GM19463 (cell line): ENCODE measurements at regions not wholly inside any gene's neighbourhood (a gene's known extent, or its start where the extent isn't known, plus 50 kb on each side); places are given as distances from the start of the nearest gene placed in this dataset.
"Not testable (repeated sequence)": the region's sequence is repeated elsewhere in the genome, so short reads cannot be mapped to it uniquely, and the experiment has no call there.

ENCODE experiments used
- ATAC-seq: cut with Tn5 transposase; IDR thresholded peaks from one replicate; pipeline ENCODE4 v1.9.1; 2021; ENCODE audit warnings: mild to moderate bottlenecking, moderate library complexity; ENCODE audit not compliant: unreplicated experiment

DNA sequence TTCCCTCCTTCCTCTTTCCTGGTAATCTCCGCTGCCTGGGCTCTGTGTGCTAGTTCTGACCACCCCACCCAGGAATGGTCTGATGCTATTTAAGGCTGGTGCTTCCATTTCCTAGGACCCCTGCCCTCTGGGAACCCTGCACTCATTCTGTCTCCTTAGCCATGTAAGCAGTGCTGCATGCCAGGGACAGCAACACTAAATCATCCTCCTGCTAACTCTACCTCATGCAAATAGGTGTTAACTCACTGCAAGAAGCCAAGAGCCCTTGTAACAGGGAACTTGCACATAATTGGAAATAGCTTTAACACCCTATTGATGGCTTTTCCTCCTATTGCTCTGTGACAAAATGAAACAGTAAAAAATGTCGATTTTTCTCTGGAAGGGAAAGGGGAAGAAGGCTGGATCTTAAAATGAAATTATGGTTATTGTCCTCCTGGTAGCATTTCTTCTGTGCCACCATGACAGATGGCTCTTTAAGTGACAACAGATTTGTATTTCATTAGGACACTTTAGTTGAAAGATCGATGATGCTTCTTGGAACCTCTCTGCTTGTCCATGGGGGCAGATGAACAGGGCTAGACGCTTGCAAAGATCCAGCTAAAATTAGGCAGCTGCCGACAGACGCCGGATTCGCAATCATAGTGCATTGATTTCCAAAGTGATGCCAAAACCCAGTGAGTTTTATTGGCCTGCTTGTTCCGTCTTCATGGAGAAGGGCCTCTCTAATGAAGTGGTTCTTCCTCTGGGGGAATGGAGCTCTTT, 551.7 kb downstream of the MATN1 start:
- no peak for ATAC-seq

DNA sequence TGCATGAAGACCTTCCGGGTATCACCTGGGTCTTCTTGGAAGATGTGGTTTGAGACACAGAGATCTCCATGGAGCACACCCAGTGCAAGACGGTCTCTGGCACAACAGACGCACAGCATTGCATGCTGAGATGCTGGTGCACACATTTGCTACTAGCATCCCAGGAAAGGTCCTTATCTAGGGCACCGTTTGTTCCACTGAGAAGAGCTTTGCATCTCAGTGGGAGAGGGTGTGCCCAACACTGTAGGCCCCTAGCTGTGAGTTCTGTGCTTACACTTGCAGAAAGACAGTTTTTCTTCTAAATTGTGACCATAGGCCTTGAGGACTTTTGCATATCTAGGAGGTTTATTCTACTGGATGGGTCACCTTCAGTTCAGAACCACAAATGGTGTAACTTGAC, 554.1 kb downstream of the MATN1 start:
- ATAC-seq, result no peak

DNA sequence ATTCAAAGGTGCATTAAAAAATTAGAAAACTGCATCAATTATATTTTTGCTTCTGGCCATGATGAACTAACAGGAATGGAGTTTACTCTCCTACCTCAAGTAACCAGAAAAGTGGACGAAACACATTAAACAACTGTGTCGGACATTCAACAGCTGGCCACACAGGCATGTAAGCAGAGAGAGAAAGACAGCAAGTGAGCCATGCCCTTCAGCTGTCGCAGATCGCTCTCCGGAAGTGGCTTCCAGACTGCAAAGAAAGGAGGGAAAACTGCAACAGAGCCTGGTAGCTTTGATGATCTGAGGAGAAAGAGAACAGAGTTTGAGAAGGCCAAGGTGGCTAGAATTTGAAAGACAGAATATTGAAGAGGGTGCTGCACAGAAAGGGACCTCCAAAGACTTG, 557.2 kb downstream of the MATN1 start:
- no peak for ATAC-seq

DNA sequence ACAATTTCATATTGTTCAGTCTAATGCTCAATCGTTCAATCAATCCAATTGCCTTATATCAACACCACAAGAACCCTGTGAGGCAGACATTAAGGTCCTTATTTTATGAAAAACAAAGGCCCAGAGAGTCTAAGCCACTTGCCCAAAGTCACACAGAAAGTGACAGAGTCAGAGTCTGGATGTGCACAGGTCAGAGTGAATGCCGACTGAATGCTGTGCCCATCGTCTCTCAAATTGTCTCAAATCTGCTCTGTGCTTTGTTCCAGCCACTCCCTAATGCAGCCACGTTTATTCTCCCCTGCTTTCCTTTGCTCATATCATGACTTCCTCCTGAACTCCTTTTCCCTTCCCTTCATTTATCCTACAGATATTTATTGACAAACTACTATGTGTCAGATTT, 558.3 kb downstream of the MATN1 start:
- no peak for ATAC-seq

DNA sequence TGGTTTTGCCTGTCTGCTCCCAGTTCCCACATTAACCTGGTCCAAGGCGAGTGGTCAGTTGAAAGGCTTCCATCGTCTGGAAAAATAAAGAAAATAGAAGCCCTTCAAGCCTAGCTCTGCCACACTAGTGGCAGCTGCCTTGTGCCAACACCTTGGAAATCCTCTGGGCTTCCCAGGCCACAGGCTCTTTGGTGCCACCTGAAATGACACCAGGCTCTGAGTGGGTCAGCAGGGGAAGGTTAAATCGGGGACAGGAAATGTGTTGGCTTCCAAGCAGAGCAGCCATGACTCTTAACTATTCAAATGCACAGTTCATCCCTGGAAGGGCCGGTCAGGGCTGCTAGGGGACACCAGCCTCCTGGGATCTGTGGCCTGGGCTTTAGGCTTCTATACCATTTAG, 558.7 kb downstream of the MATN1 start:
- ATAC-seq, result no peak

DNA sequence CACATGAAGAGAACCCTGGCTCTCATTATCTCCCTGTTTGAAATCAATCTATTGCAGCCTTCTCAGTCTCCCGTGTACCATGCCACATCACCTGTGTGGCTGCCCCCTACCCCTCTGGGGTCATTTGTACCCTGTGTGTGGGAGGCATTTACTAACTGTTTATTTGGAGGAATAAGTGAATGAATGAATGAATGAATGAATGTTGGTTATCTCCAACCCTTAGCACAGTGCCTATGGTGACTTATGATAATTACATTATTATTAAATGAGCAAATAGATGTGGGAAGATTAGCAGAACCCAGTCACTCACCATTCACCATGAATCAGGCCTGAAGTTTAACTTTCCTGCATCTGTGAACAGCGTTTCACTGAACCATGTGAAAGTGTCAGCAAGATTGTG, 560.8 kb downstream of the MATN1 start:
- ATAC-seq, result no peak

DNA sequence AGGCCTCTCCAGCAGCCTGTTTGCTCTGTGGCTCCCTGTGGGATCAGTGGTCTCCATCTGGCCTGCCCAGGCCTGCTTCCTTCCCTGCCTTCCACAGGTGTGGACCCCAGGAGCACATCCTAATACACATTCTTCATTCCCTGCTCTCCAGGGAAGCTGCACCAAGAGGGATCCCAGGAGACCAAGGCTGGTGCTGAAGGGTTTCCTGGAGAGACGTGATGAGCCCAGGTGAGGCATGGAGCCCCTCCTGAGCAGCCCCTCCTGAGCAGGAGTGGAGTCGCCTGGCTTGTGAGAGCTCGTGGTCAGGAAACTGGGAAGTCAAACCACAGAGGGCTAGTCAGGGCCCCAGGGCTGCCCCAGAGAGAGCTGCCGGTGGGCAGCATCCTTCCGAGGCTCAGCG, 561.4 kb downstream of the MATN1 start:
- no peak for ATAC-seq

DNA sequence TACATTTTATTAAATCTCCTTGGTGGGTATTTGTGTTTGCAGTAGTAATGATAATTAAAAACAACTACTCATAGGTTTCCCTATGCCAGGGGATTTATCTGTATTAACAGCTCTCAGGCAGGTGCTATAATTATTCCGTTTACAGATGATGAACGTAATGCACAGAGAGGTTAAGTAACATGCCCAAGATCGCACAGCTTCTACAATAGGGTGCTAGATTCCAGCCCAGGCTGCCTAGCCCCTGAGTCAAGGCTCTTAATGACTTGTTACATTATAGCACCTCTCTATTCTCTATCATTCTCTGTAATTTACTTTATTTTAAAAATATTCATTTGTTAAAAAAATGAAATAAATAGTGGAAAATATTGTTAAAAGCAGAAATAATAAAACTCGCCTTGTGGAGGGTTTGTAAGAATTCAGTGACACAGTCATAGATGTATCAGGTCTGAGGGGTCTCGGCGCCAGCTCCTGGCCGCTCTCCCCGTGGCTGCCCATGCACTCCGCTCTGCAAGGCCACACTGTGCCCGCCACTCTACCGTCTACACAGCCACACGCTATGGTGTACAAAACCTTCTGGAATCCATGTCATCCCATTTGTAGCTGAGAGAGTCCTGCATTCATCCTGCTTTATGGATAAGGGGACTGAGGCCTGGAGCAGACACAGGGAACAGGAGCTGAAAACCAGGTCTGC, 562.2 kb downstream of the MATN1 start:
- ATAC-seq, result no peak

DNA sequence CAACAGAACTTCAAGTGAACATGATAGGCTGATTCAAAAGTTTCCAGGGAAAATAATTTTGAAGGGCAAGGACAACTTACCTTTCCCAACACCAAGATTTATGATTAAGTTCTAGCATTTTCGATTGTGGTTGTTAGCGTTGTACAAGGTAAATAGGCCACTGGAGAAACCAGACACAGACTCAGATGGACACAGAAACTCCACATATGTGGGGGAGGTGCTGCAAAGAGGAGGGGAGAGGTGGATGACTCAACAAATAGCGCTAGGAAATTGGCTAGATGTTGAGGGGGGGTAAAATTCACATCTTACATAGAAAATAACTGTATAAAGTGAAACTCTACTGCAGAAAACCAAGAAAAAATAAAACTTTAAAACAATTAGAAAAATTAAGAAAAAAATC, 564.4 kb downstream of the MATN1 start:
- no peak for ATAC-seq

DNA sequence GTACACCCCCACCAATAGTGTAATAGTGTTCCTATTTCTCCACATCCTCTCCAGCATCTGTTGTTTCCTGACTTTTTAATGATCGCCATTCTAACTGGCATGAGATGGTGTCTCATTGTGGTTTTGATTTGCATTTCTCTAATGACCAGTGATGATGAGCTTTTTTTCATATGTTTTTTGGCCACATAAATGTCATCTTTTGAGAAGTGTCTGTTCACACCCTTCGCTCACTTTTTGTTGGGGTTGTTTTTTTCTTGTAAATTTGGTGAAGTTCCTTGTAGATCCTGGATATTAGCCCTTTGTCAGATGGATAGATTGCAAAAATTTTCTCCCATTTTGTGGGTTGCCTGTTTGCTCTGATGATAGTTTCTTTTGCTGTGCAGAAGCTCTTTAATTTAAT, 567.7 kb downstream of the MATN1 start:
- ATAC-seq, result not testable (repeated sequence)

DNA sequence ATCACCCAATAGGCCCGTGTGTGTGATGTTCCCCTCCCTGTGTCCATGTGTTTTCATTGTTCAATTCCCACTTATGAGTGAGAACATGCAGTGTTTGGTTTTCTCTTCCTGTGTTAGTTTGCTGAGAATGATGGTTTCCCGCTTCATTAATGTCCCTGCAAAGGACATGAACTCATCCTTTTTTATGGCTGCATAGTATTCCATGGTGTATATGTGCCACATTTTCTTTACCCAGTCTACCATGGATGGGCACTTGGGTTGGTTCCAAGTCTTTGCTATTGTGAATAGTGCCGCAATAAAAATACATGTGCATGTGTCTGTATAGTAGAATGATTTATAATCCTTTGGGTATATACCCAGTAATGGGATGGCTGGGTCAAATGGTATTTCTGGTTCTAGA, 568.1 kb downstream of the MATN1 start:
- not testable (repeated sequence) for ATAC-seq

DNA sequence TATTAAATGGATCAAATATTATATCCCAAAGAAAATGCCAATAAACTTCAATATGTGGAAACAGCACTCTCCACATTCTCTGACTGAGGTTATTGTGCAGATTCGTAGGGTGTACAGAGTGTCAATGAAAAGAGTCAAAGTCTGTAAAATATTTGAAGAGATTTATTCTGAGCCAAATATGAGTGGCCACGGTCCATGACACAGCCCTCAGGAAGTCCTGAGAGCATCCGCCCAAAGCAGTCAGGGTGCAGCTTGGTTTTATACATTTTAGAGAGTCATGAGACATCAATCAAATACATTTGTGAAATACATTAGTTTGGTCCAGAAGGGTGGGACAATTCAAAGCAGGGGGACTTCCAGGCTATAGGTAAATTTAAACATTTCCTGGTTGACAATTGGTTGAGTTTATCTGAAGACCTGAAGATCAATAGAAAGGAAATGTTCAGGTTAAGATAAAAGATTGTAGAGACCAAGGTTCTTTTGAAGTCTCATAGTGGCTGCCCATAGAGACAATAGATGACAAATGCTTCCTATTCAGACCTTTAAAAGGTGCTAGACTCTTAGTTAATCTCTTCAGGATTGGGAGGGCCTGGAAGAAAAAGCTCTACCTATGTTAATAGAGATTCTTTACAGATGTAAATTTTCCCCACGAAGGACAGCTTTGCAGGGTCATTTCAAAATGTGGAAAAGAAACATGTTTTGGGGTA, 569.5 kb downstream of the MATN1 start:
- no peak for ATAC-seq

DNA sequence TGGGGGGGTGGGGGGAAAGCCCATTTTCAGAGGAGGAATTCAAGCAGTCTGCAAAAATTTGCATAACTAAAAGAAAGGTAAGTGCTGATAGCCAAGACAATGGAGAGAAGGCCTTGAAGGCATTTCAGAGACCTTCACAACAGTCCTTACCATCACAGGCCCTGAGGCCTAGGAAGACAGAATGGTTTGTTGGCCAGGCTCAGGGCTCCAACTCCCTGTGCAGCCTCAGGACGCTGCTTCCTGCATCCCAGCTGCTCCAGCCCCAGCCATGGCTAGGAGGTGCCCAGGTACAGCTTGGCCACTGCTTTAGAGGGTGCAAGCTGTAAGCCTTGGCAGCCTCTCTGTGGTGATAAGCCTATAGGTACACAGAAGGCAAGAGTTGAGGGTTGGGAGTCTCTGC, 571.6 kb downstream of the MATN1 start:
- ATAC-seq, result no peak

DNA sequence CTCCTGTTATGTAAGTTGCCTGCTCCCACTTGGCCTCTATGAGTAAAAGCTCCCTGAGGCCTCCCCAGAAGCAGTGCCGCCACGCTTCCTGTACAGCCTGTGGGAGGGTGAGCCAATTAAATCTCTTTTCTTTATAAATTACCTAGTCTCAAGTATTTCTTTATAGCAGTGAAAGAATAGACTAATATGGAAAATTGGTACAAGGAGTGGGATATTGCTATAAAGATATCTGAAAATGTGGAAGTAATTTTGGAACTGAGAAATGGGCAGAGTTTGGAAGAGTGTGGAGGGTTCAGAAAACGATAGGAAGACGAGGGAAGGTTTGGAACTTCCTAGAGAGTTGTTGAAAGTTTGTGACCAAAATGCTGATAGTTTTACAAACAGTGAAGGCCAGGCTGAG, 572.3 kb downstream of the MATN1 start:
- ATAC-seq, result no peak

DNA sequence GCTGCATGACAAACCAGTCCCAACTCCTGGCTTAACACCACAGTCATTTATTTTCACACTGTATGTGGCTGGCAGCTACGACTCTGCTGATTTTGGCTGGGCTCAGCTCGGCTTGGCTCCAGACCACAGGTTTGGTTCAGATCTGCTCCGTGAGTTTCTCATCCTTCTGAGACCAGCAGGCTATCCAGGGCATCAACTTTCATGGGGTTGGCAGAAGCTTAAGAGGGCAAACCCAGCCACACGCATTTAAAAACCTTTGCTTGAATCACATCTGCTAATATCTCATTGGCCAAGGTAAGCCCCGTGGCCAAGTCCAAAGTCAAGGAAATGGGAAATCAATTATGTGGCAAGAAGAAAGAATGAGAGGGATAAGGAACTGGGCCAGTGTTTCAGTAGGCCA, 574.2 kb downstream of the MATN1 start:
- ATAC-seq, result no peak

DNA sequence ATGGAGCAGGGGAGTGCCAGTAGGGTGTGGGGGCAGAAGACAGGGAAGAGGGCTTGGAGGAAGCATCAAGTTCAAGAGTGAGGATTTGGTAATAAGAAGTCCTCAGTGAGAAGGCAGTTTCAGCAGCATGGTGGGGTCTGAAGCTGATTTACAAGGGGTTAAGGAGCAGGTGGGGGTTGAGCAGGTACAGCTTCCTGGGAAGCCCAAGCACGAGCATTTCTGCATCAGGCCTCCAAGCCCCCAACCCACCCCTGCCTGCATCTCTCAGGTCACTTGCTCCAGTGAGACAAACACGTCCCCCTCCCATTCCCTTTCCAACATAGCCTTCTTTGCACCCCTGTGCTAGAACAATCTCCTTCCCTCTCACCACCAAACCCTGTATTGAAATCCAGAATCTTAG, 574.7 kb downstream of the MATN1 start:
- ATAC-seq, result no peak

DNA sequence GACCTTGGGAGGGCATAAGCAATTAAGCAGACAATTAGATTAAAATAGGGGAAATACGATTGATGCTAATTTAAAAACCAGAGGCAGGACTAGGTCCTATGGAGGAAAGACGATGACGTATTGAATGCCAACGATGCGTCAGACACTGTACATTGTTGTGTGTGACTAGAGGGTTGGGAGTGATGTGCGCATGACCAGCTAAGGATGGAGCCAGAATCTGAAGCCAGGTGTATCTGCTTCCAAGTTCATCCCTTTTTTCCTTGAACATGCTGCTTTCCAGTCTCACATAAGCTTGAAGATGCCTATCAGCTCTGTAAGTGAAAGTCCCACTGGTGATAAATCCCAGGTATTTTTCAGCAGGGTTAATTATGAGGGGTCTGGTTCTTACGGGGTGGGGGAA, 576.2 kb downstream of the MATN1 start:
- no peak for ATAC-seq

DNA sequence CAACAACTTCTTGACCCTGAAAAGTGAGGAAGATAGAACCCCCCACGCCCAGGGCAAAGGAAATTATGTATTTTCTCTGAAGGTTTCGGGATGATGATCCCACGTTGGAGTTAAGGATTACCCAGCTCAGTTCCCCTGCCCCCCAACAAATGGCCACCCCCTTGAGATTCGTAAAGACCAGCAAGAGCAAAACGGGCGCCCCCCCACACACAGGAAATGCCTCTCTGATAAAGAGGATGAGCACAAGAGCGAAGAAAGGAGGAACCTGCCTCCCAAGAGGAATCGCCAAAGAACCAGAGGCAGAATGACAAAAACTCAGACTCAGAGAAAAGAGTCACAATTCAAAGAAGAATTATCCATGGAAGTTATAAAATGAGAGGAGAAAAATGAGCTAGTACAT, 576.9 kb downstream of the MATN1 start:
- no peak for ATAC-seq

DNA sequence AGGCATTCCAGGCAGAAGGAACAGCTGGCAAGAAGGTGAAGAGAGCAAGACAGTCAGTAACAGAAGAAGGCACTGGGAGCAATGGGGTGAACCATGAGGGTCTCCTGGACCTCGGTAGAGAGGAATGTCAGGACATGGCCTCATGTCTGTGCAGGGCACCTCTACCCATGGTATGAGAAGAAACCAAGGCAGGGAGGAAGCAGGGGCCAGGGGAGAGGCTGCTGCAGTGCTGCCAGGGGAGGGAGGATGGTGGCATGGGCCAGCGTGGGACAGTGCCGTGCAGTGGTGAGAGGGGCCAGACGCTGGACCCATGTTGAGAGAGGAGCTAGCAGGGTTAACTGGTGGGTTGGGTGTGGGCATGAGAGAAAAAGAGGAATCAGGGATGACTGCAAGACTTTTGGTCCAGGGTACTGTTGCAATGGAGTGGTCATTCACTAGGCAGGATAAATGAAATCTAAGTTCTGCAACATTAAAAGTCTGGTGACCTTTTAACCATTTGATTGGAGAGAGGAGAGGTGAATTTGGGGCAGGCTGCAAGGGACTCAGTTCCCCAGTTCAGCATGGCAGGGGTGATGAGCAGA, 577.6 kb downstream of the MATN1 start:
- ATAC-seq, result no peak

DNA sequence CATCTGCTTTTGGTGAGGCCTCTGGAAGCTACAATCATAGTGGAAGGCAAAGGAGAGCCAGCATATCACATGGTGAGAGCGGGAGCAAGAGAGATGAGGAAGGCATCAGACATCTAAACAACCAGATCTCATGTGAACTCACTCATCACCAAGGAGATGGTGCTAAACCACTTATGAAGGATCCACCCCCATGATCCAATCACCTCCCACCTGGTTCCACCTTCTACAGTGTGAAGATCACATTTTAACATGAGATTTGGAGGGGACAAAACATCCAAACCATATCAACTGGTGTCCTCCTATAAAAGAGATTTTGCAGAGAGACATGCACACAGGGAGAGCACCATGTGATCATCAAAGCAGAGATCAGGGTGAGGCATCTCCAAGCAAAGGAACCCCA, 578.6 kb downstream of the MATN1 start:
- ATAC-seq, result no peak

DNA sequence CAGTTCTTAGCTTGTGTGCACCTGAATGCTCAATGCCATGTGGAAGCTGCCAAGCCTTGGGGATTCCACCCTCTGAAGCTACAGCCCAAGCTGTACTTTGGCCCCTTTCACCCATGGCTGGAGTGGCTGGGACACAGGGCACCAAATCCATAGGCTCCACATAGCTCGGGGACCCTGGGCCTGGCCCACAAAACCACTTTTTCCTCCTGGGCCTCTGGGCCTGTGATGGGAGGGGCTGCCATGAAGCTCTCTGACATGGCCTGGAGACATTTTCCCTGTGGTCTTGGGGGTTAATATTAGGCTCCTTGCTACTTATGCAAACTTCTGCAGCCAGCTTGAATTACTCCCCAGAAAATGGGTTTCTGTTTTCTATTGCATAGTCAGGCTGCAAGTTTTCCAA, 579.9 kb downstream of the MATN1 start:
- no peak for ATAC-seq

DNA sequence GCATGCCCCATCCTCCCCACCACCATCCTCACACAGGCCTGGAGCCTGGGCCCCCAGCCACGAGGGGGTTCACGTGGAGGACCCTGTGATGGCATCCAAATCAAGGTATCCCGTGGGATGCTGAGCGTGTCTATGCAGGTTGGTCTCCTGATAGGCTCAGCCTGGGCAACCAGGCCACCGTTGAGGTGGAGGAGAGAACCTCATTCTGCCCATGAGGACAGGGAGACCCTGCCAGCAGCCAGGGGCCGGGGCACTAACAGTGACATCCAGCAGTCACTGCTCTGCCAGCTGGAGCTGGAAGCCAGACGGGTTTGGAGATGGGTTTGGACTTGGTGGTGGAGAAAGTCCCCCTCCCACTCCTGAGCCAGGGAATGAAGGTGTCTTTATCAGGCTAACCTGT, 582.8 kb downstream of the MATN1 start:
- no peak for ATAC-seq
